ENCODE measurements at regions not wholly inside any gene's neighbourhood (a gene's known extent, or its start where the extent isn't known, plus 50 kb on each side); places are given as distances from the start of the nearest gene placed in this dataset.
A peak's percentile ranks its signal among the peaks of the same experiment; 100 is the strongest.

DNA sequence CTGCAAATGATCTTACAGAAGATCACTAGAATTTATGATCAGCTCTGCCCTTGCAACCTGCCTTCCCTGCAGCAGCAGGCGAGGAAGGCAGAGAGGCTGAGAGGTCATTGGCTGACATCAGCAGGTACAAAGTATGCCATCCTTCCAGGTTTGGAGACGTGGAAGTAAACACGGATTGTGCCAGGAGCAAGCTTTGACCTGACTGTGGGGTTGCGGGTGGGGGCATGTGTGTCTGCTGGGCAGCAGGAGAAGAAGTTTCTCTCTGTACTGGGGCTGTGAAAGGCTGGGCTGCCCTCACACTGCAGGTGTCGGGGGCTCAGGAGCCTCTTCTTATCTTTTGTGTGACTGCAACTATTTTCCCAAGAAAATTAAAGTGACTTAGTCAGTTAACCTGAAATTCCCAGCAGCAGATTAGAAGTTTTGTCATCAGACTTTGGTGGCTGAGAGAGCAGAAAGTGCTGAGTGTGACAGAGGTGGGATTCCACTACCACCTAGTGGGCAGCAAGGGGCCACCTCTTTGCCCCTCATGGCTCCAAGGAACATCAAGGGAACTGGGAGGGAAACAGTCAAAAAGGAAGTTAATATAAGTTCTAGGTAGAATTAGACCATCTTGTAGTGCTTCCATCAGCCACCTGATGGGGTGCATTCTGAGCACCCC, 565.9 kb downstream of the ETS1 start:
- Histone ChIP-seq H4K5ac (ENCODE audit: low read depth, low read length) (no peak overlapping the region), H2AK9ac (replicated peaks; ENCODE audit: low read depth, low read length, poor library complexity) (no peak overlapping the region), H3K9me3 (ENCODE audit: control insufficient read depth, insufficient read depth, low read length) (no peaks in the 10 kb centered on the region), H2BK120ac (ENCODE audit: low read depth, low read length) (peak overlapping the region; percentile 22; the same call in 1 of the 2 replicates), H3K56ac (ENCODE audit: extremely low read depth, insufficient read depth, low read length) (no peak overlapping the region), H4K20me1 (ENCODE audit: insufficient read depth, low read length) (no peaks in the 10 kb centered on the region), H2AK5ac (ENCODE audit: low read depth, low read length) (peak overlapping the region; percentile 86), H2BK5ac (ENCODE audit: low read depth, low read length, poor library complexity, severe bottlenecking) (peak overlapping the region; percentile 13), H3K4me3 (ENCODE audit: insufficient read depth, low read depth, low read length) (no peak overlapping the region), H3K27me3 (ENCODE audit: control insufficient read depth, insufficient read depth, low read length) (no peaks in the 10 kb centered on the region), H3K23ac (ENCODE audit: low read depth, low read length) (no peak overlapping the region; the same call in 1 of the 2 replicates), H3K14ac (replicated peaks; ENCODE audit: low read depth, low read length) (peak overlapping the region; percentile 42; the same call in 1 of the 2 replicates), H4K91ac (ENCODE audit: insufficient read depth, low read depth, low read length) (peak overlapping the region; percentile 49; the same call in 1 of the 2 replicates), H3K36me3 (ENCODE audit: control insufficient read depth, insufficient read depth, low read length) (no peaks in the 10 kb centered on the region), H3K9me1 (ENCODE audit: insufficient read depth, low read length) (no peaks in the 10 kb centered on the region; the same call in 1 of the 2 replicates), H3K4me2 (ENCODE audit: low read depth, low read length) (no peak overlapping the region), H3K4me1 (ENCODE audit: control insufficient read depth, insufficient read depth, low read length) (peaks cover 12% of the 10 kb centered on the region), H2BK15ac (ENCODE audit: low read depth, low read length) (0 out of 3 replicates have a peak overlapping the region, but pooled peaks have one; percentile 41), H2BK20ac (ENCODE audit: low read depth, low read length) (peak overlapping the region; percentile 42; the same call in 1 of the 2 replicates), H3K18ac (ENCODE audit: low read depth, low read length) (no peak overlapping the region; the same call in 1 of the 2 replicates), H3K4ac (ENCODE audit: low read depth, low read length) (no peak overlapping the region), H4K8ac (ENCODE audit: low read depth in 2 of 2, low read length in 2 of 2) (no peak overlapping the region), H2AFZ (replicated peaks; ENCODE audit: low read length, poor library complexity) (peak overlapping the region; percentile 57), H3K27ac (ENCODE audit: insufficient read depth, low read length) (no peak overlapping the region), H3K9ac (ENCODE audit: low read depth, low read length) (no peak overlapping the region), H3K79me1 (ENCODE audit: low read depth in 1 of 2, low read length in 2 of 2) (no peaks in the 10 kb centered on the region)
- in situ Hi-C loops (cut with MboI; ENCODE audit: low sequenced_read_pairs), result no loop called here
- no TSS peak for BruUV-seq (replicated peaks)
- ATAC-seq (ENCODE audit: low read depth), result peak; percentile 43; the same call in 1 of the 2 replicates
- DNase-seq, result no peak
- TF ChIP-seq CTCF (conservative IDR thresholded peaks at IDR 0.05; ENCODE audit: low read depth, low read length) (peak; percentile 47), MAZ (IDR thresholded peaks at IDR 0.05; ENCODE audit: borderline replicate concordance, low read depth, low read length) (no peak), RAD21 (IDR thresholded peaks at IDR 0.05; ENCODE audit: low read length) (peak; percentile 55)
- POLR2A ChIA-PET (ENCODE audit: unreplicated experiment), result no interaction called here
- intact Hi-C loops (cut with micrococcal nuclease), result loop anchor here (1.0 to 5.0 kb wide), 3 partner anchors 177 to 1579 kb away; no protein-coding TSS in a partner anchor
- CTCF ChIA-PET, result no interaction called here
- dilution Hi-C loops (cut with HindIII; ENCODE audit: low sequenced_read_pairs, unreplicated experiment), result no loop called here
- 40% methylated on average over 3 of the region's 5 CpGs; no CpG with 5 or more reads in 1 of the 2 experiments for WGBS, 2 experiments (ENCODE audit: extremely low coverage in 2 of 2, insufficient read length in 1 of 2)
